Adrenal gland (tissue), 9 donors: ENCODE measurements at regions not wholly inside any gene's neighbourhood (a gene's known extent, or its start where the extent isn't known, plus 50 kb on each side); places are given as distances from the start of the nearest gene placed in this dataset.
"Not testable (repeated sequence)": the region's sequence is repeated elsewhere in the genome, so short reads cannot be mapped to it uniquely, and the experiment has no call there.

Experiments
- DNase-seq, 7 donors: peaks; one replicate each; pipeline ENCODE4 v3.0.0-alpha.2; 2019 to 2020
- H3K27ac ChIP-seq, 5 donors: fragments of 200-600 bp; sonication (generic) in 4 of 5; 1 replicate in 3 of 5; 2 replicates in 2 of 5; pipeline versions ENCODE4 v1.5.1 to v1.8.0; 2016 to 2020; ENCODE audit warnings: mild to moderate bottlenecking in 1 of 5
- H3K27me3 ChIP-seq: fragments of 200-600 bp; 2 replicates; pipeline ENCODE4 v1.8.0; 2021
- H3K36me3 ChIP-seq, 2 donors: fragments of 200-600 bp; replicated peaks in 1 of 2; 1 replicate in 1 of 2; 2 replicates in 1 of 2; pipeline versions ENCODE4 v1.5.1 to v1.8.0; 2018 to 2022
- H3K4me1 ChIP-seq, 2 donors: fragments of 200-600 bp; replicated peaks in 1 of 2; 1 replicate in 1 of 2; 2 replicates in 1 of 2; pipeline versions ENCODE4 v1.5.1 to v1.8.0; 2018 to 2021
- H3K4me3 ChIP-seq, 4 donors: fragments of 200-600 bp; sonication (generic) in 3 of 4; one replicate each; pipeline ENCODE4 v1.5.1; 2016 to 2018
- H3K9me3 ChIP-seq, 3 donors: fragments of 200-600 bp; sonication (generic) in 1 of 3; replicated peaks in 1 of 3; 1 replicate in 2 of 3; 2 replicates in 1 of 3; pipeline versions ENCODE4 v1.5.1 to v1.8.0; 2016 to 2021
- POLR2A ChIP-seq, 2 donors: fragments of 450-650 bp; IDR thresholded peaks; one replicate each; pipeline ENCODE4 v1.6.1; 2017; ENCODE audit warnings: antibody characterized with exemption in 2 of 2, mild to moderate bottlenecking in 2 of 2, moderate library complexity in 1 of 2
- WGBS, 4 donors: extraction: QIAGEN DNeasy Blood & Tissue Kit in 2 of 4; methylation state at CpG; one replicate each; pipeline versions ENCODE4 v1.1.5 to v1.1.7; 2013 to 2017; 5-methylcytosine and 5-hydroxymethylcytosine counted together
- intact Hi-C, 2 donors: fragments of 100-400 bp; cut with DNase I; formaldehyde crosslinking; loops; one replicate each; pipeline versions ENCODE4 v1.14.1 to v1.15.0; 2022 to 2023
- TF ChIP-seq, protein P1 (sequence below), 6 experiments: fragments of 450-650 bp in 4 of 6; fragments of 200-600 bp in 2 of 6; sonication (generic) in 1 of 6; IDR thresholded peaks; 1 replicate in 5 of 6; 2 replicates in 1 of 6; pipeline versions ENCODE4 v1.5.1 to v1.8.0; 2016 to 2021; ENCODE audit warnings: antibody characterized with exemption in 6 of 6, mild to moderate bottlenecking in 2 of 6, moderate library complexity in 1 of 6
- donor health status: healthy with polysubstance abuse.
- donor health status: Bipolar disorder and iron deficiency.
- donor health status: DM: yes; HTN: yes; CAD: no.
- donor health status: DM: no; HTN: no; CAD: no.
- donor health status: DM: no; HTN: no; CAD: no.

GRCh38 chr2:116167107-116167506 lies 1647.4 kb upstream of the DDX18 start:
- no peak for DNase-seq
- no peaks in the 10 kb centered on the region for H3K9me3 ChIP-seq
- TF ChIP-seq POLR2A (IDR thresholded peaks at IDR 0.05): no peak
- TF ChIP-seq, protein P1, sequence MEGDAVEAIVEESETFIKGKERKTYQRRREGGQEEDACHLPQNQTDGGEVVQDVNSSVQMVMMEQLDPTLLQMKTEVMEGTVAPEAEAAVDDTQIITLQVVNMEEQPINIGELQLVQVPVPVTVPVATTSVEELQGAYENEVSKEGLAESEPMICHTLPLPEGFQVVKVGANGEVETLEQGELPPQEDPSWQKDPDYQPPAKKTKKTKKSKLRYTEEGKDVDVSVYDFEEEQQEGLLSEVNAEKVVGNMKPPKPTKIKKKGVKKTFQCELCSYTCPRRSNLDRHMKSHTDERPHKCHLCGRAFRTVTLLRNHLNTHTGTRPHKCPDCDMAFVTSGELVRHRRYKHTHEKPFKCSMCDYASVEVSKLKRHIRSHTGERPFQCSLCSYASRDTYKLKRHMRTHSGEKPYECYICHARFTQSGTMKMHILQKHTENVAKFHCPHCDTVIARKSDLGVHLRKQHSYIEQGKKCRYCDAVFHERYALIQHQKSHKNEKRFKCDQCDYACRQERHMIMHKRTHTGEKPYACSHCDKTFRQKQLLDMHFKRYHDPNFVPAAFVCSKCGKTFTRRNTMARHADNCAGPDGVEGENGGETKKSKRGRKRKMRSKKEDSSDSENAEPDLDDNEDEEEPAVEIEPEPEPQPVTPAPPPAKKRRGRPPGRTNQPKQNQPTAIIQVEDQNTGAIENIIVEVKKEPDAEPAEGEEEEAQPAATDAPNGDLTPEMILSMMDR (IDR thresholded peaks at IDR 0.05): no peak
- no peaks in the 10 kb centered on the region for H3K4me1 ChIP-seq
- no peaks in the 10 kb centered on the region for H3K27me3 ChIP-seq
- intact Hi-C loops: no loop called here
- H3K36me3 ChIP-seq: no peaks in the 10 kb centered on the region
- no peak overlapping the region for H3K27ac ChIP-seq
- H3K4me3 ChIP-seq: no peak overlapping the region

DNA sequence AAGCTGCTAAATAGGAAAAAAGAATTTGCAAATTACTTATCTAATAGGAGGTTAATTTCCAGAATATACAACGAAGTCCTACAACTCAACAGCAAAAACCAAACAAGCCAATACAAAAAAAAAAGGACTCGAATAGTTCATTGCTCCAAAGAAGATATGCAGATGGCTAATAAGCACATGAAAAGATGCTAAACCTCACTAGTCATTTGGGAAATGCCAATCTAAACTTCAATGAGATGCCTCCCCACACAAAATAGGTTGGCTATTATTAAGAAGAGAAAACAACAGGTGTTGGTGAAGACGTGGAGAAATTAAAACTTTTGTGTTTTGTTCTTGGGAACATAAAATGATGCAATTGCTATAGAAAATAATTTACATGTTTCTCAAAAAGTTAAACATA lies 1634.4 kb upstream of the DDX18 start:
- DNase-seq: no peak
- no peak overlapping the region for H3K27ac ChIP-seq
- H3K27me3 ChIP-seq: no peaks in the 10 kb centered on the region
- H3K9me3 ChIP-seq: no peaks in the 10 kb centered on the region
- no peaks in the 10 kb centered on the region for H3K4me1 ChIP-seq
- intact Hi-C loops: no loop called here
- 42 to 52% (median 48%) methylated on average over 3 of the region's 3 CpGs for WGBS, 4 donors
- H3K36me3 ChIP-seq: no peaks in the 10 kb centered on the region
- H3K4me3 ChIP-seq: no peak overlapping the region
- TF ChIP-seq, protein P1 (IDR thresholded peaks at IDR 0.05): no peak
- TF ChIP-seq POLR2A (IDR thresholded peaks at IDR 0.05): no peak

DNA sequence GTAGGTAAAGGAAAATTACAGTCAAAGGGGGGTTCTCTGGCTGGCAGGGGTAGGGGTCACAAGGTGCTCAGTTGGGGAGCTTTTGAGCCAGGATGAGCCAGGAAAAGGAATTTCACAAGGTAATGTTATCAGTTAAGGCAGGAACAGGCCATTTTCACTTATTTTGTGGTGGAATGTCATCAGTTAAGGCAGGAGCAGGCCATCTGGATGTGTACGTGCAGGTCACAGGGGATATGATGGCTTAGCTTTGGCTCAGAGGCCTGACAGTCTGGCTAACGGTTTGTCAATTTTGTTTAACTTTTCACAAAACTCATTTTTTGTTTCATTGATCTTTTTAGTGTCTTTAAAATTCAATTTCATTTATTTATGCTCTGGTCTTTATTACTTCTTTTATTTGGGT lies 1623.8 kb upstream of the DDX18 start:
- H3K36me3 ChIP-seq, H3K4me1 ChIP-seq, H3K27ac ChIP-seq, H3K9me3 ChIP-seq, H3K27me3 ChIP-seq, intact Hi-C loops, DNase-seq, H3K4me3 ChIP-seq: not testable (repeated sequence)
- WGBS, 4 donors: 53 to 82% (median 75%) methylated on average over 2 of the region's 2 CpGs

GRCh38 chr2:116200086-116200485 lies 1614.4 kb upstream of the DDX18 start:
- no peak for TF ChIP-seq POLR2A (IDR thresholded peaks at IDR 0.05)
- Histone ChIP-seq H3K4me3 (no peak overlapping the region), H3K36me3 (no peaks in the 10 kb centered on the region), H3K27ac (no peak overlapping the region), H3K9me3 (no peaks in the 10 kb centered on the region), H3K27me3 (no peaks in the 10 kb centered on the region), H3K4me1 (no peaks in the 10 kb centered on the region)
- intact Hi-C loops: no loop called here
- WGBS, 4 donors: 84 to 96% (median 88%) methylated on average over 2 of the region's 2 CpGs
- no peak for DNase-seq

GRCh38 chr2:116211719-116212118 lies 1602.8 kb upstream of the DDX18 start:
- no peaks in the 10 kb centered on the region for H3K9me3 ChIP-seq
- no peak for TF ChIP-seq POLR2A (IDR thresholded peaks at IDR 0.05)
- TF ChIP-seq, protein P1 (IDR thresholded peaks at IDR 0.05): no peak
- WGBS, 4 donors: 61 to 74% (median 72%) methylated on average over 3 of the region's 3 CpGs
- no peaks in the 10 kb centered on the region for H3K36me3 ChIP-seq
- H3K4me1 ChIP-seq: no peaks in the 10 kb centered on the region
- DNase-seq: no peak
- intact Hi-C loops: no loop called here
- no peak overlapping the region for H3K4me3 ChIP-seq
- H3K27me3 ChIP-seq: no peaks in the 10 kb centered on the region
- no peak overlapping the region for H3K27ac ChIP-seq
